HEK293 (cell line): ENCODE measurements at regions not wholly inside any gene's neighbourhood (a gene's known extent, or its start where the extent isn't known, plus 50 kb on each side); places are given as distances from the start of the nearest gene placed in this dataset.

Source experiments
- CTCF ChIP-seq: fragments of 450-650 bp; formaldehyde crosslinking; IDR thresholded peaks from 2 replicates; pipeline ENCODE4 v1.5.1; 2016; ENCODE audit warnings: missing biosample characterization, missing genetic modification characterization
- HOXA7 ChIP-seq: sonication (generic); formaldehyde crosslinking; IDR thresholded peaks from 2 replicates; pipeline ENCODE4 v1.8.1; 2022; ENCODE audit warnings: missing genetic modification reagents, borderline replicate concordance
- PRDM2 ChIP-seq: fragments of 450-650 bp; formaldehyde crosslinking; IDR thresholded peaks from 2 replicates; pipeline ENCODE4 v1.5.1; 2016; ENCODE audit warnings: missing biosample characterization, missing genetic modification characterization, borderline replicate concordance
- ZNF157 ChIP-seq: fragments of 450-650 bp; formaldehyde crosslinking; IDR thresholded peaks from 2 replicates; pipeline ENCODE4 v1.5.1; 2016; ENCODE audit warnings: missing biosample characterization, missing genetic modification characterization
- ZNF561 ChIP-seq: fragments of 450-650 bp; IDR thresholded peaks from 2 replicates; pipeline ENCODE4 v1.5.1; 2018; ENCODE audit warnings: missing biosample characterization, missing genetic modification characterization, borderline replicate concordance
- ZNF670 ChIP-seq: fragments of 450-650 bp; formaldehyde crosslinking; IDR thresholded peaks from 2 replicates; pipeline ENCODE4 v1.5.1; 2016; ENCODE audit warnings: missing biosample characterization, missing genetic modification characterization, low read depth
- ZNF777 ChIP-seq: fragments of 450-650 bp; formaldehyde crosslinking; IDR thresholded peaks from 2 replicates; pipeline ENCODE4 v1.5.1; 2017; ENCODE audit warnings: missing biosample characterization, missing genetic modification characterization, borderline replicate concordance
- TF ChIP-seq, protein P1 (sequence below): fragments of 450-650 bp; formaldehyde crosslinking; IDR thresholded peaks from 2 replicates; pipeline ENCODE4 v1.5.1; 2016; ENCODE audit warnings: missing biosample characterization, missing genetic modification characterization

GRCh38 chr7:148484486-148484885 is 106.1 kb upstream of the C7orf33 start:
- no peak for TF ChIP-seq ZNF670 (tag by site-specific recombination)
- TF ChIP-seq CTCF (tag by site-specific recombination): no peak
- TF ChIP-seq, protein P1, sequence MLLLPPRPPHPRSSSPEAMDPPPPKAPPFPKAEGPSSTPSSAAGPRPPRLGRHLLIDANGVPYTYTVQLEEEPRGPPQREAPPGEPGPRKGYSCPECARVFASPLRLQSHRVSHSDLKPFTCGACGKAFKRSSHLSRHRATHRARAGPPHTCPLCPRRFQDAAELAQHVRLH (tag by site-specific recombination): no peak
- no peak for TF ChIP-seq HOXA7 (CRISPR knock-in tag)
- TF ChIP-seq PRDM2: no peak
- TF ChIP-seq ZNF777 (tag by site-specific recombination): no peak
- TF ChIP-seq ZNF157 (tag by site-specific recombination): no peak
- no peak for TF ChIP-seq ZNF561 (tag by site-specific recombination)
